ENCODE measurements at regions not wholly inside any gene's neighbourhood (a gene's known extent, or its start where the extent isn't known, plus 50 kb on each side); places are given as distances from the start of the nearest gene placed in this dataset.
"Not testable (repeated sequence)": the region's sequence is repeated elsewhere in the genome, so short reads cannot be mapped to it uniquely, and the experiment has no call there.

GRCh38 chr11:39541945-39542351 lies 1917.5 kb downstream of the LRRC4C start:
- H3K36me3 Mint-ChIP-seq (ENCODE audit: low read depth): no peaks in the 10 kb centered on the region
- DNase-seq: no peak
- peaks cover 33% of the 10 kb centered on the region for H3K9me3 Mint-ChIP-seq
- H3K4me3 Mint-ChIP-seq: no peak overlapping the region
- H3K27me3 Mint-ChIP-seq (ENCODE audit: low read depth, poor library complexity): no peaks in the 10 kb centered on the region
- H3K27ac Mint-ChIP-seq: no peak overlapping the region
- TF ChIP-seq CTCF (IDR thresholded peaks at IDR 0.05): no peak
- H3K4me1 Mint-ChIP-seq: no peaks in the 10 kb centered on the region

- not testable (repeated sequence) for H3K4me1 Mint-ChIP-seq
Observed at GRCh38 chr11:39536323-39536722, 1923.1 kb downstream of the LRRC4C start.

More at GRCh38 chr11:39536323-39536722, 1923.1 kb downstream of the LRRC4C start:
- not testable (repeated sequence) for DNase-seq; H3K27ac Mint-ChIP-seq; H3K4me3 Mint-ChIP-seq; H3K27me3 Mint-ChIP-seq (ENCODE audit: low read depth, poor library complexity); H3K36me3 Mint-ChIP-seq (ENCODE audit: low read depth)
- peaks cover 76% of the 10 kb centered on the region for H3K9me3 Mint-ChIP-seq

Measured in nephron progenitor cell (in vitro differentiated cells).